GM21360 (cell line): ENCODE measurements at regions not wholly inside any gene's neighbourhood (a gene's known extent, or its start where the extent isn't known, plus 50 kb on each side); places are given as distances from the start of the nearest gene placed in this dataset.
A peak's percentile ranks its signal among the peaks of the same experiment; 100 is the strongest.
"Not testable (repeated sequence)": the region's sequence is repeated elsewhere in the genome, so short reads cannot be mapped to it uniquely, and the experiment has no call there.

ENCODE experiments used
- ATAC-seq: cut with Tn5 transposase; IDR thresholded peaks from one replicate; pipeline ENCODE4 v1.9.1; 2021; ENCODE audit warnings: mild to moderate bottlenecking, moderate library complexity; ENCODE audit not compliant: unreplicated experiment

GRCh38 chr3:98644168-98644567 is 50.8 kb upstream of the CPOX start:
- ATAC-seq: no peak

- peak; percentile 55 for ATAC-seq
Observed at GRCh38 chr3:98645039-98645438, 51.6 kb upstream of the CPOX start.

DNA sequence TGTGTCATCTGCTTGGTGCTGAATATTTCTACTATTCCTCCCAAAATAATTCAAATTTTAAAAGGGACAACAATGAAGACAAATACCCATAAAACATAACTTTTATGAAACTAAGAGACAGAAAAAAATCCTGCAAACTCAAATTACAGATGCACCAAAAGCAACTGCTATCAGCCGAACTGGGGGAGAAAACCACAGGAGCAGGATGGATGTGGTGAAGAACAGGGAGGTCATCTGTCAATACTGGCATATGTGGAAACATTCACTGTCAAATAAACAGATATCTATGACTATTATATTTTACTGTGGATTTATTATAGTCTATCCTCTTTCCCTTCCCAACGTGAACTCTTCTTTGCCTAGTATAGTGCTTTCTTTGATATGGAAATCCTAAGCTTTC is 53.3 kb upstream of the CPOX start:
- ATAC-seq: no peak

GRCh38 chr3:98647197-98647596 is 53.8 kb upstream of the CPOX start:
- no peak for ATAC-seq

DNA sequence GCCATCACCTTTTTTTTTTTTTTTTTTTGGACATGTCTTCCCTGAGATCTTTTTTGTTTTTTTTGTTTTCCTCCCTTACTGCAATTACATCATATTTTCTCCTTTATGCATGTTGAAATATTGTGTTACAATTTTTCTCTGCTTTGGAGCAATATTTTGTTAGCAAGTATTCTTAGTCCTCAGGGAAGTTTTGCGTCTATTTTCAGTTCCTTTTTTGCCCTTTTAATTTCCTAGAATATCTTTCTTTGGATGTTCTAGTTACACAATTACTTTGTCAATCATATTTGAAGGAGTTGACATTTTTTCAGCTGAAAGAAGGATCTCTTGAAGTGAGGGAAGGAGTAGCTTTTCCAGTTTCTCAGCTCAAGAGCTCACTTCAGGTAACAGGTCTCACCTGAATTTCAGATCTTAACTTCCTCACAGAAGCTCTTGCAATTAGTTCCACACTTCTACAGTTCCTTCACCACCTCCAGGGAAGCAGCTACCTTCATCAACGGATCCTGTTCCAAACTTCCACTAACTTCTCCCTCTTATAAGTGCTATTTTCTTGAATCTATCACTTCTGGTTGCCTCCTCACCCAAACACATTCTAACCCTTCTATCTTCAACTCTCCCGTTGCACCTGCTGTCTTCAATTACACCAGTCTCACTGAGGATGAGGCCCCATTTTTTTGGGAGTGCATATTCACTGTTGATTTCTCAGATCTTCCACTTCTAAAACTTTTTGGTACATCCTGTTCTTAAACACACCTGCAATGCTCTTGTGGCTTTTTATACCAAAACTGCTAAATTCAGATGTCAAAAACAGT is 57.8 kb upstream of the CPOX start:
- ATAC-seq: no peak

DNA sequence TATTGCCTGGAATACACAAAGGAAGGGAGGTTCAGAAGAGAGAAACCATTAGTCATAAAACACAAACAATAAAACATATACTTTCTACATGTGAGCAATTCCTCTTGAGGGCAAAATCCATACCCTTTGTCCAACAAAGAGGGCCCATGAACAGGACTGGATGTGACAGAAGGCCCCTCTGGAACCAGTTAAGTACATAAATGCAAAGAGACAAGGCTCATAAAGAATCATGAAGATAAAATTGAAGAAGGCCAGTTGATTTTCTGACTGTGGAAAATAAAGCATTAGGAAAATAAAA is 58.3 kb upstream of the CPOX start:
- no peak for ATAC-seq

- ATAC-seq: no peak
Observed at GRCh38 chr3:98655666-98656065, 62.3 kb upstream of the CPOX start.

DNA sequence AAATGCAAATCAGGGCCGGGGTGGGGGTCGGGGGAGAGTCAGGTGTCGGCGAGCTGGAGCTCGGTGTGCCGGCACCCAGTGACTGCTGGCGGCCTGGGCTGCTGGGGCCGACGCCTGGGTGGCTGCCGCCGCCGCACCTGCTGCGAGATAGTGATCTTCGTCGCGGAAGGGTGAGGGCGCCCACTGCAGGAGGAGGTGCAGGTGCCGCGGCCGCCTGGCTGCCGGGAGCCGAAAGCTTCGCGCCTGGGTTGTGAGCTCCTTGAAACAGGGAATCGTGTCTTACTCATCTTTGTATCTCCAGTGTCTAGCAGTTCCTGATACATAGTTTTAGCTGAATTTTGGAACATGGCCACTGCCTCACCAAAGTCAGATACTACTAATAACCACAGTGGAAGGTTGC is 64.0 kb upstream of the CPOX start:
- peak; percentile 99 for ATAC-seq

DNA sequence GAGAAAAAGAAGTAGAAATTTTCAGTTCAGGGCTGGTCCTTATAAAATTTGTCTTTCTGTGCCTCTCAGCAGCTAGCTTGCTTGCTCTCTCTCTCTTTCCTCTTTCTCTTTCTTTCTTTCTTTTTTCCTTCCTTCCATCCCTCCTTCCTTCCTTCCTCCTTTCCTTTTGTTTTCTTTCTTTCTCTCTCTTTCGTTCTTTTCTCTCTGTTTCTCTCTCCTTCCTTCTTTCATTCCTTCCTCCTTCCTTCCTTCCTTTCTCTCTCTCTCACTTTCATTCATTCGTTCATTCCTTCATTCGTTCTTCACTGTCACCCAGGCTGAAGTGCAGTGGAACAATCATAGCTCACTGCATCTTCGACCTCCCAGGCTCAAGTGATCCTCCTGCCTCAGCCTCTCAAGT is 69.3 kb upstream of the CPOX start:
- no peak for ATAC-seq

DNA sequence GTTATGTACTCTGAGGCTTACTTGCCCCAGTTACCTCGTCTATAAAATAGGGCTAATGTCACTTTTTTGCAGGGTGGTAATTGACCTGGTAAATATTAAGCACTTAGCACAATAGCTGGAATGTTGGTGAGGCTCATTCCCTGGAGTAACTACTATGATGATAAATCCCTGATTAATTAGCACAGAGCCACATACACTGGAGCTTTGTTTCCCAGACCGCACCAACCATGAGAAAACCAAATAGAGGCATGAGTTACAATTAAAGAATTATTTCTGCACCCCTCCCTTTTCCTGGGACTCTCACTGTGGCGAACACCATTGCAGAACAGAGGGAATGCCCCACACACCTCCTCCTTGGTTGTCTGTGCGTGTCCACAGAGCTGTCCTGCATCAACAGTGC is 76.6 kb upstream of the CPOX start:
- ATAC-seq: no peak

GRCh38 chr3:98679986-98680385 is 83.2 kb upstream of the ST3GAL6 start:
- no peak for ATAC-seq

GRCh38 chr3:98680723-98681122 is 82.4 kb upstream of the ST3GAL6 start:
- no peak for ATAC-seq

- no peak for ATAC-seq
Observed at GRCh38 chr3:98681486-98681885, 81.7 kb upstream of the ST3GAL6 start.

DNA sequence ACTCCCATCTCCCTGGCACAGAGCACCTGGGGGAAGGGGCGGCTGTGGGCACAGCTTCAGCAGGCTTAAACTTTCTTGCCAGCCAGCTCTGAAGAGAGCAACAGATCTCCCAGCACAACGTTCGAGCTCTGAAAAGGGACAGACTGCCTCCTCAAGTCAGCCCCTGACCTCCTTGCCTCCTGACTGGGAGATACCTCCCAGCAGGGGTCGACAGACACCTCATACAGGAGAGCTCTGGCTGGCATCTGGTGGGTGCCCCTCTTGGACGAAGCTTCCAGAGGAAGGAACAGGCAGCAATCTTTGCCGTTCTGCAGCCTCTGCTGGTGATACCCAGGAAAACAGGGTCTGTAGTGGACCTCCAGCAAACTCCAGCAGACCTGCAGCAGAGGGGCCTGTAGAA is 80.7 kb upstream of the ST3GAL6 start:
- ATAC-seq: not testable (repeated sequence)

DNA sequence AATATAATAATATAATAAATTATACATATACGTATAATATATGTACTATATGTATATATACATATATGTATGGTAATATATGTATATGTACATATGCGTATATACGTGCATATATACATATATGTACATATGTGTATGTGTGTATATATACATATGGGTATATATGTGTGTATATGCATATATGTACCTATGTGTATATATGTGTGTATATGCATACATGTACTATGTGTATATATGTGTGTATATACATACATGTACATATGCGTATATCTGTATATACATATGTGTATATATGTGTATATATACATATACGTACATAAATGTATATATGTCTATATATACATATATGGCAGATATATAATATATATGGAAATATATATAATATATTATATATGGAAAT is 74.8 kb upstream of the ST3GAL6 start:
- no peak for ATAC-seq

DNA sequence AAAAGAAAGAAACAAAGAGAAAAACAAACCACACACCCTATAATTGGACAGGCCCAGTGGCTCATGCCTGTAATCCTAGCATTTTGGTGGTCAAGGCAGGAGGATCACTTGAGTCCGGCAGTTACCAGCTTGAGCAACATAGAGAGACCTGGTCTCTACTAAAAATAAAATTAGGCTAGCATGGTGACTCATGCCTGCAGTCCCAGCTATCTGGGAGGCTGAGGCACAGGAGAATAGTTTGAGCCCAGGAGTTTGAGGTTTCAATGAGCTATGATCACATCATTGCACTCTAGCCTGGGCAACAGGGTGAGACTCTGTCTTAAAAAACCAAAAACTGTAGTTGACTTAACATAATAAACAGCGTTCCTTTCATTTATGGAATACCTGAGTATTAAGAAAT is 72.3 kb upstream of the ST3GAL6 start:
- ATAC-seq: no peak

DNA sequence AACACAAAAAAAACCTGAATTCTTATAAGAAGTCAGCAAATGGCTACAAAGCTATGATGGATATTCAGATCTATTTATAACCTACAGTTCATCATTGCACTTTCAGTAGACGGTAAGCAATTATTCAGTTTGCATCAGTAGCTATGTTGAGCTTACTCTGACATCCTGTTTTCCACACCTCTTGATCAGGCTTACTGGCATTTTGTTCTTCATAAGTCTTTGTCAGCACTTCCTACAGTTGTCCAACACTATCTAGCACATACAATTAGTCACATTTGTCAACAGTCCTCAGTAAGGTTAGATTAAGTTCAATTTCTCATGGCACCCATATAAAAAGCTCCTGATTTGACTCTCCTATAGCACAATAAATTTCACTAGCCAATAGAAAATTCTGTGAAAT is 71.2 kb upstream of the ST3GAL6 start:
- ATAC-seq: no peak

GRCh38 chr3:98692787-98693473 is 70.2 kb upstream of the ST3GAL6 start:
- no peak for ATAC-seq

DNA sequence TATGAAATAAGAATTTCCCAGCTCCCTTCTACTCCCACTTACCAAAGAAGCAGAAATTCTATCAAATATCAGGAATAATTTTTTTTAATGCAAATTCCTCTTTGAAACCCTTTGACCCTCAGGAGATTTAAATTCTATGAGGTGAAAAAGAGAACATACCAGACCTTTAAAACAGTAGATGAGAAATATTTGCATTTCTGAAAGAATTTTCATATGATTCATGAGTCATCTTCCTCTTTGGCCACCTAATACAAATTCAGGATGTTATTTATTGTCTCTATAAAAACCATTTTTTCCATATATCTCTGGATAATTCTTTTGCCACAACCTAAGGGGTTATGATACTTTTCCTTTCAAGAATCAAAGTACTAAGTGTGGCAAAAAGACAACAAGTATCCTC is 67.3 kb upstream of the ST3GAL6 start:
- no peak for ATAC-seq

DNA sequence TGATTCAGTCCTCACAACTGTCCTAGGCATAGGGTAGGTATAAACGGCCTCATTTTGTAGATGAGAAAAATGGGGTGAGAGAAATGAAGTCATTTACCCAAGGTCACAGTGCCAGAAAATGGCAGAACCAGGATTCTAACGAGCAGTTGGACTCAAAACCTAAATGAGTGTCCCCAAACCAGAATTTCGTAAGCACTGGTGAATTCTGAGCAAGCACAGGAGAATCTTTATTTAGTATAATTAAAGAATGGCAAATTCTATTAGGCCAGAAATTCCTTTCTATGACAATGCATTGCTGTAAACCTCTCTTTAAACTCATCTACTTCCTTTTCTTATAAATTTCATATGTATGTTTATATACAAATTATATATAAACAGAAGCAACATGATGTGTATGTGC is 66.8 kb upstream of the ST3GAL6 start:
- ATAC-seq: not testable (repeated sequence)

- ATAC-seq: no peak
Observed at GRCh38 chr3:98697225-98697624, 65.9 kb upstream of the ST3GAL6 start.

DNA sequence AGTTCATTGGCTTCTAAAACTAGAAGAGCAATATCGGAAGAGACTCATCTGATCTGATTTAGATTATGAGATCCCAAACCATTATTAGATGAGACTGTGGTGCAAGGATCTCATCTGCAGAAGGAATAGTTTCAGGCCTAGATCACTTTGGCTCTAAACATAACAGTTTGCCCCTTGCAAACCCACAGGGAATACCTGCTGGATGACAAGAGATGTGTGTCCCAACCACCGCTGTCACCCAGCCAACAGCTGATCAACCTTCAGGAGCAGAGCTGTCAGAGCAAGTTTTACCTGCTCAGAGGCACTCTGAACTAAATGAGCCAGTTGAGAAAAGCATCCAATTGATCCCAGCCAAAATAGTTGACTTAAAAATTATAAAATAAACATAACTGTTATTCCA is 64.0 kb upstream of the ST3GAL6 start:
- no peak for ATAC-seq
